ENCODE measurements at regions not wholly inside any gene's neighbourhood (a gene's known extent, or its start where the extent isn't known, plus 50 kb on each side); places are given as distances from the start of the nearest gene placed in this dataset.

GRCh38 chr20:58131151-58131550 is 97.3 kb downstream of the ANKRD60 start:
- no peak overlapping the region for H3K4me2 ChIP-seq (ENCODE audit: low read depth, low read length, poor library complexity, severe bottlenecking)
- H3K27ac ChIP-seq (ENCODE audit: low read depth, low read length) = no peak overlapping the region
- no peaks in the 10 kb centered on the region for H3K9me2 ChIP-seq (replicated peaks; ENCODE audit: insufficient read depth, low read length)
- H3K9me3 ChIP-seq (ENCODE audit: insufficient read depth, low read length) = no peaks in the 10 kb centered on the region
- no peak overlapping the region for H3K9ac ChIP-seq (ENCODE audit: low read length)
- H2AFZ ChIP-seq (ENCODE audit: low read depth, low read length, severe bottlenecking) = no peak overlapping the region
- no peaks in the 10 kb centered on the region for H4K20me1 ChIP-seq (ENCODE audit: low read depth, low read length)
- no peak for TF ChIP-seq CTCF (IDR thresholded peaks at IDR 0.05; ENCODE audit: insufficient read depth, low read length, poor library complexity, severe bottlenecking)
- no peak for TF ChIP-seq EZH2phosphoT487 (conservative IDR thresholded peaks at IDR 0.05; ENCODE audit: low read length)
- no peaks in the 10 kb centered on the region for H3K79me2 ChIP-seq (ENCODE audit: insufficient read depth, low read length)
- no peak overlapping the region for H3K4me3 ChIP-seq (ENCODE audit: insufficient read depth, low read length, poor library complexity, severe bottlenecking)
- no peaks in the 10 kb centered on the region for H3K36me3 ChIP-seq (ENCODE audit: low read length)
- no peaks in the 10 kb centered on the region for H3F3A ChIP-seq (ENCODE audit: insufficient read depth)
- no peaks in the 10 kb centered on the region for H3K27me3 ChIP-seq (ENCODE audit: low read length)

- no peaks in the 10 kb centered on the region for H3K9me2 ChIP-seq (replicated peaks; ENCODE audit: insufficient read depth, low read length)
- no peak overlapping the region for H3K4me2 ChIP-seq (ENCODE audit: low read depth, low read length, poor library complexity, severe bottlenecking)
- H3K9me3 ChIP-seq (ENCODE audit: insufficient read depth, low read length) = no peaks in the 10 kb centered on the region
- no peak overlapping the region for H3K27ac ChIP-seq (ENCODE audit: low read depth, low read length)
- no peak for TF ChIP-seq CTCF (IDR thresholded peaks at IDR 0.05; ENCODE audit: insufficient read depth, low read length, poor library complexity, severe bottlenecking)
- H3K4me3 ChIP-seq (ENCODE audit: insufficient read depth, low read length, poor library complexity, severe bottlenecking) = no peak overlapping the region
- H3K9ac ChIP-seq (ENCODE audit: low read length) = no peak overlapping the region
- H3K36me3 ChIP-seq (ENCODE audit: low read length) = no peaks in the 10 kb centered on the region
- H4K20me1 ChIP-seq (ENCODE audit: low read depth, low read length) = no peaks in the 10 kb centered on the region
- H2AFZ ChIP-seq (ENCODE audit: low read depth, low read length, severe bottlenecking) = no peak overlapping the region
- no peaks in the 10 kb centered on the region for H3K27me3 ChIP-seq (ENCODE audit: low read length)
- H3K79me2 ChIP-seq (ENCODE audit: insufficient read depth, low read length) = no peaks in the 10 kb centered on the region
- no peaks in the 10 kb centered on the region for H3F3A ChIP-seq (ENCODE audit: insufficient read depth)
Measured at GRCh38 chr20:58130581-58130980, 97.9 kb downstream of the ANKRD60 start.

GRCh38 chr20:58130156-58130555 is 98.3 kb downstream of the ANKRD60 start:
- H3K27me3 ChIP-seq (ENCODE audit: low read length) = no peaks in the 10 kb centered on the region
- no peak overlapping the region for H3K27ac ChIP-seq (ENCODE audit: low read depth, low read length)
- H4K20me1 ChIP-seq (ENCODE audit: low read depth, low read length) = no peaks in the 10 kb centered on the region
- H3K4me2 ChIP-seq (ENCODE audit: low read depth, low read length, poor library complexity, severe bottlenecking) = no peak overlapping the region
- no peaks in the 10 kb centered on the region for H3K79me2 ChIP-seq (ENCODE audit: insufficient read depth, low read length)
- no peaks in the 10 kb centered on the region for H3K36me3 ChIP-seq (ENCODE audit: low read length)
- no peak overlapping the region for H2AFZ ChIP-seq (ENCODE audit: low read depth, low read length, severe bottlenecking)
- TF ChIP-seq EZH2phosphoT487 (conservative IDR thresholded peaks at IDR 0.05; ENCODE audit: low read length) = no peak
- no peak for TF ChIP-seq CTCF (IDR thresholded peaks at IDR 0.05; ENCODE audit: insufficient read depth, low read length, poor library complexity, severe bottlenecking)
- no peaks in the 10 kb centered on the region for H3K9me2 ChIP-seq (replicated peaks; ENCODE audit: insufficient read depth, low read length)
- H3K9me3 ChIP-seq (ENCODE audit: insufficient read depth, low read length) = no peaks in the 10 kb centered on the region
- no peaks in the 10 kb centered on the region for H3F3A ChIP-seq (ENCODE audit: insufficient read depth)
- no peak overlapping the region for H3K9ac ChIP-seq (ENCODE audit: low read length)
- H3K4me3 ChIP-seq (ENCODE audit: insufficient read depth, low read length, poor library complexity, severe bottlenecking) = no peak overlapping the region

GRCh38 chr20:58129721-58130151 is 98.7 kb downstream of the ANKRD60 start:
- no peak overlapping the region for H3K4me3 ChIP-seq (ENCODE audit: insufficient read depth, low read length, poor library complexity, severe bottlenecking)
- no peaks in the 10 kb centered on the region for H3K9me2 ChIP-seq (replicated peaks; ENCODE audit: insufficient read depth, low read length)
- H3K9me3 ChIP-seq (ENCODE audit: insufficient read depth, low read length) = no peaks in the 10 kb centered on the region
- no peaks in the 10 kb centered on the region for H3K27me3 ChIP-seq (ENCODE audit: low read length)
- H3K79me2 ChIP-seq (ENCODE audit: insufficient read depth, low read length) = no peaks in the 10 kb centered on the region
- H4K20me1 ChIP-seq (ENCODE audit: low read depth, low read length) = no peaks in the 10 kb centered on the region
- H3K36me3 ChIP-seq (ENCODE audit: low read length) = no peaks in the 10 kb centered on the region
- H3K4me2 ChIP-seq (ENCODE audit: low read depth, low read length, poor library complexity, severe bottlenecking) = no peak overlapping the region
- H2AFZ ChIP-seq (ENCODE audit: low read depth, low read length, severe bottlenecking) = no peak overlapping the region
- TF ChIP-seq EZH2phosphoT487 (conservative IDR thresholded peaks at IDR 0.05; ENCODE audit: low read length) = no peak
- TF ChIP-seq CTCF (IDR thresholded peaks at IDR 0.05; ENCODE audit: insufficient read depth, low read length, poor library complexity, severe bottlenecking) = no peak
- H3F3A ChIP-seq (ENCODE audit: insufficient read depth) = no peaks in the 10 kb centered on the region
- no peak overlapping the region for H3K27ac ChIP-seq (ENCODE audit: low read depth, low read length)
- H3K9ac ChIP-seq (ENCODE audit: low read length) = no peak overlapping the region
